HepG2 (cell line): ENCODE measurements at regions not wholly inside any gene's neighbourhood (a gene's known extent, or its start where the extent isn't known, plus 50 kb on each side); places are given as distances from the start of the nearest gene placed in this dataset.

ENCODE experiments used
- ATAC-seq: fragments of 200-7000 bp; cut with Tn5 transposase; 3 replicates; pipeline ENCODE4 v1.9.1; 2020; ENCODE audit warnings: mild to moderate bottlenecking, moderate library complexity
- BruUV-seq: library from RNA; stranded (reverse); fragments of 400-500 nt; replicated peaks from 2 replicates; lab custom pipeline; 2021; lab: Mats Ljungman, UMichigan
- CTCF ChIA-PET: fragments of 300-600 bp; formaldehyde crosslinking; extraction: SDS; loops from one replicate; lab custom pipeline; 2021; ENCODE audit warnings: low total read pairs, inconsistent platforms, low intra/inter-chr PET ratio; lab: Yijun Ruan, JAX
- POLR2A ChIA-PET: fragments of 350-600 bp; sonication (Branson Sonifier 250); formaldehyde crosslinking; loops from one replicate; lab custom pipeline; 2020; ENCODE audit warnings: antibody characterized with exemption, inconsistent platforms; lab: Yijun Ruan, JAX
- DNase-seq: peaks from one replicate; pipeline ENCODE4 v3.0.0-alpha.2; 2015; ENCODE audit warnings: low spot score
- FAIRE-seq: peaks from 3 replicates; lab custom pipeline; 2011; peaks lifted over from hg19 to GRCh38; lab: Jason Lieb, UNC
- H2AFZ ChIP-seq: one replicate; pipeline ENCODE4 v1.6.1; 2011; ENCODE audit warnings: low read length, inconsistent platforms
- H3K27ac ChIP-seq: fragments of 300-600 bp; 3 replicates; pipeline ENCODE4 v1.8.0; 2011; ENCODE audit warnings: mixed run types, mild to moderate bottlenecking, mixed read lengths, low read length, inconsistent platforms; ENCODE audit not compliant: insufficient read depth; ENCODE audit errors: extremely low read length
- H3K27me3 ChIP-seq, 2 experiments: fragments of 200-600 bp in 1 of 2; 2 replicates in 1 of 2; 3 replicates in 1 of 2; pipeline versions ENCODE4 v1.6.0 to v1.8.0; 2011; ENCODE audit warnings: low read length in 2 of 2, mild to moderate bottlenecking in 2 of 2, moderate library complexity in 2 of 2, inconsistent platforms in 1 of 2; ENCODE audit not compliant: insufficient read depth in 2 of 2, control insufficient read depth in 1 of 2
- H3K36me3 ChIP-seq, 2 experiments: fragments of 200-600 bp in 1 of 2; replicated peaks in 1 of 2; 2 replicates in 1 of 2; 3 replicates in 1 of 2; pipeline versions ENCODE4 v1.5.1 to v1.8.0; 2011; ENCODE audit warnings: low read length in 2 of 2, inconsistent platforms in 1 of 2; ENCODE audit not compliant: insufficient read depth in 2 of 2, control insufficient read depth in 1 of 2
- H3K4me1 ChIP-seq: 2 replicates; pipeline ENCODE4 v1.5.1; 2012; ENCODE audit warnings: low read length, inconsistent platforms; ENCODE audit not compliant: insufficient read depth
- H3K4me2 ChIP-seq: 2 replicates; pipeline ENCODE4 v1.6.0; 2011; ENCODE audit warnings: low read depth, low read length, inconsistent platforms
- H3K4me3 ChIP-seq, 3 experiments: fragments of 200-600 bp in 1 of 3; sonication (generic), shearing (Covaris generic) in 1 of 3; replicated peaks in 1 of 3; 2 replicates each; pipeline ENCODE4 v1.5.1; 2011 to 2016; ENCODE audit warnings: low read length in 3 of 3, inconsistent platforms in 2 of 3, low read depth in 2 of 3, mild to moderate bottlenecking in 2 of 3, control low read depth in 1 of 3, mixed read lengths in 1 of 3; ENCODE audit not compliant: insufficient read depth in 1 of 3
- H3K79me2 ChIP-seq: one replicate; pipeline ENCODE4 v1.6.1; 2011; ENCODE audit warnings: low read length, inconsistent platforms; ENCODE audit not compliant: insufficient read depth
- H3K9ac ChIP-seq: 2 replicates; pipeline ENCODE4 v1.6.0; 2011; ENCODE audit warnings: mild to moderate bottlenecking, low read depth, low read length, inconsistent platforms; ENCODE audit not compliant: insufficient read depth
- H3K9me3 ChIP-seq: 2 replicates; pipeline ENCODE4 v1.5.1; 2012; ENCODE audit warnings: mild to moderate bottlenecking, low read length
- H4K20me1 ChIP-seq: 2 replicates; pipeline ENCODE4 v1.6.0; 2011; ENCODE audit warnings: inconsistent platforms, mild to moderate bottlenecking, low read length, moderate library complexity; ENCODE audit not compliant: insufficient read depth
- CHCHD3 ChIP-seq: sonication (generic); formaldehyde crosslinking; IDR thresholded peaks from 2 replicates; pipeline ENCODE4 v1.8.0; 2022; ENCODE audit warnings: mild to moderate bottlenecking, missing genetic modification reagents, moderate library complexity
- FOSL2 ChIP-seq: sonication (generic); formaldehyde crosslinking; IDR thresholded peaks from 2 replicates; pipeline ENCODE4 v1.4.0; 2020; ENCODE audit warnings: missing genetic modification reagents
- IRX3 ChIP-seq: sonication (generic); formaldehyde crosslinking; IDR thresholded peaks from 2 replicates; pipeline ENCODE4 v1.8.1; 2023; ENCODE audit warnings: mild to moderate bottlenecking, low read depth, missing genetic modification reagents, borderline replicate concordance
- MAFK ChIP-seq, 2 experiments: IDR thresholded peaks in 1 of 2; conservative IDR thresholded peaks in 1 of 2; 2 replicates each; pipeline ENCODE4 v1.6.1; 2011; ENCODE audit warnings: improper control_type of control experiment in 2 of 2, low read length in 2 of 2
- RARA ChIP-seq: IDR thresholded peaks from 2 replicates; pipeline ENCODE4 v1.6.1; 2016; ENCODE audit warnings: missing genetic modification reagents, missing compliant biosample characterization
- SALL2 ChIP-seq: sonication (generic); formaldehyde crosslinking; IDR thresholded peaks from 2 replicates; pipeline ENCODE4 v1.8.1; 2023; ENCODE audit warnings: mild to moderate bottlenecking, missing genetic modification reagents, inconsistent platforms
- ZNF468 ChIP-seq: sonication (generic); formaldehyde crosslinking; IDR thresholded peaks from 2 replicates; pipeline ENCODE4 v1.8.0; 2022; ENCODE audit warnings: mild to moderate bottlenecking, moderate library complexity, missing genetic modification reagents
- WGBS: methylation state at CpG from one replicate; pipeline ENCODE4 v1.1.6; 2017; ENCODE audit warnings: low lambda C conversion rate; 5-methylcytosine and 5-hydroxymethylcytosine counted together
- in situ Hi-C: cut with HindIII; loops from 2 replicates; pipeline ENCODE4 v1.10.0; 2017; ENCODE audit warnings: low pct_unique_long_range_greater_than_20kb; ENCODE audit not compliant: extremely low pct_ligation_motif_present
- intact Hi-C: fragments of 100-400 bp; cut with micrococcal nuclease; formaldehyde crosslinking; loops from one replicate; pipeline ENCODE4 v1.10.0; 2022; ENCODE audit not compliant: unreplicated experiment
- TF ChIP-seq, protein P1 (sequence below): sonication (generic); formaldehyde crosslinking; IDR thresholded peaks from 2 replicates; pipeline ENCODE4 v1.8.0; 2022; ENCODE audit warnings: mild to moderate bottlenecking, missing genetic modification reagents, moderate library complexity
- TF ChIP-seq, protein P2 (sequence below): sonication (generic); formaldehyde crosslinking; IDR thresholded peaks from 2 replicates; pipeline ENCODE4 v1.5.0; 2020; ENCODE audit warnings: missing genetic modification reagents, mild to moderate bottlenecking, borderline replicate concordance

DNA sequence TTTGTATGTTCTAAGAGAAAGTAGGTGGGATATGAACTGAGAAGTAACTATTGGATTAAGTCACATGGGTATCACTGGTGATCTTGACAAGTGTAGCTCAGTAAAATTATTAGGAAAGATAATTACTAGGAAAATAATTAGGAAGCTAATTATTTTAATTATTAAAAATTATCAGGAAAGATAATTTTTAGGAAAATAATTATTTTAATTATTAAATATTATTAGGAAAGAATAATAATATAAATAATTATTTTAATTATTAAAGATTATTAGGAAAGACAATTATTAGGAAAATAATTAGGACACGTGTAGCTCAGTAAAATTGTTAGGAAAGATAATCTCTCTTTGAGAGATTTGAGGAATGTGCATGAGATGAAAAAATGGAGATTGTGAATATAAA lies 623.4 kb upstream of the PIK3C3 start:
- WGBS, result 0% methylated on average over 1 of the region's 1 CpG
- DNase-seq (no peak), FAIRE-seq (no peak), ATAC-seq (no peak)
- Histone ChIP-seq H4K20me1 (no peaks in the 10 kb centered on the region), H3K4me2 (no peak overlapping the region), H3K9ac (no peak overlapping the region), H3K4me1 (no peaks in the 10 kb centered on the region), H3K4me3 (no peak overlapping the region), H3K9me3 (no peaks in the 10 kb centered on the region), H2AFZ (no peak overlapping the region), H3K79me2 (no peaks in the 10 kb centered on the region), H3K36me3 (no peaks in the 10 kb centered on the region), H3K27ac (no peak overlapping the region), H3K27me3 (no peaks in the 10 kb centered on the region)
- CTCF ChIA-PET, result no interaction called here
- POLR2A ChIA-PET, result no interaction called here
- no TSS peak for BruUV-seq
- intact Hi-C loops (no loop called here), in situ Hi-C loops (no loop called here)
- TF ChIP-seq CHCHD3 (CRISPR knock-in tag) (no peak), SALL2 (CRISPR knock-in tag) (no peak), RARA (CRISPR knock-in tag) (no peak), FOSL2 (no peak), ZNF468 (CRISPR knock-in tag) (no peak), MAFK (conservative IDR thresholded peaks at IDR 0.05 in 1 of 2, IDR thresholded peaks at IDR 0.05 in 1 of 2; ENCODE audit: low read length in 2 of 2) (no peak), IRX3 (CRISPR knock-in tag) (no peak)
- TF ChIP-seq, protein P1, sequence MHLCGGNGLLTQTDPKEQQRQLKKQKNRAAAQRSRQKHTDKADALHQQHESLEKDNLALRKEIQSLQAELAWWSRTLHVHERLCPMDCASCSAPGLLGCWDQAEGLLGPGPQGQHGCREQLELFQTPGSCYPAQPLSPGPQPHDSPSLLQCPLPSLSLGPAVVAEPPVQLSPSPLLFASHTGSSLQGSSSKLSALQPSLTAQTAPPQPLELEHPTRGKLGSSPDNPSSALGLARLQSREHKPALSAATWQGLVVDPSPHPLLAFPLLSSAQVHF, result no peak
- TF ChIP-seq, protein P2, sequence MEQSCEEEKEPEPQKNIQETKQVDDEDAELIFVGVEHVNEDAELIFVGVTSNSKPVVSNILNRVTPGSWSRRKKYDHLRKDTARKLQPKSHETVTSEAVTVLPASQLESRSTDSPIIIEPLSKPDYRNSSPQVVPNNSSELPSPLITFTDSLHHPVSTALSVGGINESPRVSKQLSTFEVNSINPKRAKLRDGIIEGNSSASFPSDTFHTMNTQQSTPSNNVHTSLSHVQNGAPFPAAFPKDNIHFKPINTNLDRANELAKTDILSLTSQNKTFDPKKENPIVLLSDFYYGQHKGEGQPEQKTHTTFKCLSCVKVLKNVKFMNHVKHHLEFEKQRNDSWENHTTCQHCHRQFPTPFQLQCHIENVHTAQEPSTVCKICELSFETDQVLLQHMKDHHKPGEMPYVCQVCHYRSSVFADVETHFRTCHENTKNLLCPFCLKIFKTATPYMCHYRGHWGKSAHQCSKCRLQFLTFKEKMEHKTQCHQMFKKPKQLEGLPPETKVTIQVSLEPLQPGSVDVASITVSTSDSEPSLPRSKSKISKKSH, result no peak
